Spleen (tissue), 11 donors: ENCODE measurements at regions not wholly inside any gene's neighbourhood (a gene's known extent, or its start where the extent isn't known, plus 50 kb on each side); places are given as distances from the start of the nearest gene placed in this dataset.

Experiments
- DNase-seq: peaks from one replicate; pipeline ENCODE4 v3.0.0-alpha.2; 2020
- H3K27ac ChIP-seq, 8 donors: fragments of 200-600 bp; sonication (generic) in 7 of 8; 1 replicate in 4 of 8; 2 replicates in 4 of 8; pipeline versions ENCODE4 v1.5.0 to v1.8.0; 2016 to 2021; ENCODE audit warnings: inconsistent platforms in 4 of 8, mild to moderate bottlenecking in 4 of 8, moderate library complexity in 1 of 8
- H3K27me3 ChIP-seq, 7 donors: fragments of 200-600 bp; sonication (generic) in 6 of 7; replicated peaks in 1 of 7; 1 replicate in 4 of 7; 2 replicates in 3 of 7; pipeline versions ENCODE4 v1.5.0 to v1.8.0; 2016 to 2021; ENCODE audit warnings: inconsistent platforms in 3 of 7, mild to moderate bottlenecking in 1 of 7
- H3K36me3 ChIP-seq, 6 donors: fragments of 200-600 bp; sonication (generic) in 5 of 6; 1 replicate in 4 of 6; 2 replicates in 2 of 6; pipeline versions ENCODE4 v1.5.0 to v1.8.0; 2016 to 2021; ENCODE audit warnings: inconsistent platforms in 2 of 6
- H3K4me1 ChIP-seq, 6 donors: fragments of 200-600 bp; sonication (generic) in 5 of 6; 1 replicate in 3 of 6; 2 replicates in 3 of 6; pipeline versions ENCODE4 v1.5.0 to v1.8.0; 2016 to 2021; ENCODE audit warnings: inconsistent platforms in 3 of 6
- H3K4me3 ChIP-seq, 8 donors: fragments of 200-600 bp; sonication (generic) in 7 of 8; 1 replicate in 4 of 8; 2 replicates in 4 of 8; pipeline versions ENCODE4 v1.5.0 to v1.8.0; 2016 to 2021; ENCODE audit warnings: inconsistent platforms in 4 of 8, mild to moderate bottlenecking in 4 of 8, moderate library complexity in 2 of 8
- H3K9me3 ChIP-seq, 8 donors: fragments of 200-600 bp; sonication (generic) in 7 of 8; 1 replicate in 4 of 8; 2 replicates in 4 of 8; pipeline versions ENCODE4 v1.5.0 to v1.8.0; 2016 to 2021; ENCODE audit warnings: inconsistent platforms in 4 of 8
- CTCF ChIP-seq, 11 experiments: fragments of 200-600 bp in 7 of 11; fragments of 450-650 bp in 4 of 11; sonication (generic) in 4 of 11; IDR thresholded peaks in 8 of 11; conservative IDR thresholded peaks in 3 of 11; 1 replicate in 7 of 11; 2 replicates in 4 of 11; pipeline versions ENCODE4 v1.4.0 to v1.8.0; 2016 to 2021; ENCODE audit warnings: antibody characterized with exemption in 11 of 11, inconsistent platforms in 4 of 11, mild to moderate bottlenecking in 1 of 11
- POLR2A ChIP-seq, 3 donors: fragments of 450-650 bp; IDR thresholded peaks; one replicate each; pipeline ENCODE4 v1.5.1; 2017; ENCODE audit warnings: antibody characterized with exemption in 3 of 3, mild to moderate bottlenecking in 1 of 3
- POLR2AphosphoS5 ChIP-seq, 3 donors: sonication (generic); formaldehyde crosslinking; IDR thresholded peaks; one replicate each; pipeline ENCODE4 v1.5.1; 2017; ENCODE audit warnings: antibody characterized with exemption in 3 of 3
- WGBS, 5 donors: extraction: QIAGEN DNeasy Blood & Tissue Kit in 3 of 5; methylation state at CpG; one replicate each; pipeline versions ENCODE4 v1.1.5 to v1.1.7; 2013 to 2018; 5-methylcytosine and 5-hydroxymethylcytosine counted together
- intact Hi-C: fragments of 100-400 bp; cut with DNase I; formaldehyde crosslinking; loops from one replicate; pipeline ENCODE4 v1.15.0; 2023; ENCODE audit warnings: low total_unique reads
- donor health status: healthy with polysubstance abuse.
- donor health status: DM: no; HTN: no; CAD: no; lungs with moderate emphysema.
- donor health status: DM: no; HTN: no; CAD: no.
- donor health status: Bipolar disorder and iron deficiency.
- donor health status: healthy.
- donor health status: DM: no; HTN: no; CAD: no.
- donor health status: DM: yes; HTN: yes; CAD: no.

- H3K4me3 ChIP-seq = no peak overlapping the region
- 68 to 90% (median 78%) methylated on average over 2 of the region's 2 CpGs for WGBS, 5 donors
- intact Hi-C loops = no loop called here
- TF ChIP-seq CTCF (IDR thresholded peaks at IDR 0.05 in 8 of 11, conservative IDR thresholded peaks at IDR 0.05 in 3 of 11) (no peak), POLR2AphosphoS5 (IDR thresholded peaks at IDR 0.05) (no peak), POLR2A (IDR thresholded peaks at IDR 0.05) (no peak)
- DNase-seq = no peak
- H3K4me1 ChIP-seq = no peaks in the 10 kb centered on the region
- no peaks in the 10 kb centered on the region for H3K36me3 ChIP-seq
- H3K27me3 ChIP-seq = no peaks in the 10 kb centered on the region
- H3K9me3 ChIP-seq = peaks cover 0 to 3% (median 0%) of the 10 kb centered on the region in 8 donors
- no peak overlapping the region for H3K27ac ChIP-seq
These were observed 386.3 kb upstream of the TBX3 start for GRCh38 chr12:115070313-115070712.

GRCh38 chr12:115064296-115064695 is 380.3 kb upstream of the TBX3 start:
- Histone ChIP-seq H3K27me3 (no peaks in the 10 kb centered on the region), H3K27ac (no peak overlapping the region), H3K36me3 (no peaks in the 10 kb centered on the region), H3K4me1 (no peaks in the 10 kb centered on the region), H3K4me3 (no peak overlapping the region), H3K9me3 (no peaks in the 10 kb centered on the region)
- 86 to 97% (median 91%) methylated on average over 2 of the region's 2 CpGs for WGBS, 5 donors
- intact Hi-C loops = no loop called here
- no peak for TF ChIP-seq POLR2A (IDR thresholded peaks at IDR 0.05)
- TF ChIP-seq CTCF (IDR thresholded peaks at IDR 0.05 in 8 of 11, conservative IDR thresholded peaks at IDR 0.05 in 3 of 11) = no peak
- TF ChIP-seq POLR2AphosphoS5 (IDR thresholded peaks at IDR 0.05) = no peak
- no peak for DNase-seq

- no peak overlapping the region for H3K27ac ChIP-seq
- H3K36me3 ChIP-seq = no peaks in the 10 kb centered on the region
- H3K27me3 ChIP-seq = no peaks in the 10 kb centered on the region
- H3K4me3 ChIP-seq = no peak overlapping the region
- H3K4me1 ChIP-seq = no peaks in the 10 kb centered on the region
- no peaks in the 10 kb centered on the region for H3K9me3 ChIP-seq
- WGBS, 5 donors = 70 to 81% (median 77%) methylated on average over 5 of the region's 5 CpGs
- TF ChIP-seq CTCF (IDR thresholded peaks at IDR 0.05 in 8 of 11, conservative IDR thresholded peaks at IDR 0.05 in 3 of 11) (no peak), POLR2A (IDR thresholded peaks at IDR 0.05) (no peak), POLR2AphosphoS5 (IDR thresholded peaks at IDR 0.05) (no peak)
- DNase-seq = no peak
- intact Hi-C loops = no loop called here
These were observed 378.8 kb upstream of the TBX3 start for GRCh38 chr12:115062741-115063140.

- no peak for TF ChIP-seq POLR2A (IDR thresholded peaks at IDR 0.05)
- TF ChIP-seq CTCF (IDR thresholded peaks at IDR 0.05 in 8 of 11, conservative IDR thresholded peaks at IDR 0.05 in 3 of 11) = no peak
- no peak for TF ChIP-seq POLR2AphosphoS5 (IDR thresholded peaks at IDR 0.05)
- Histone ChIP-seq H3K4me1 (no peaks in the 10 kb centered on the region), H3K4me3 (no peak overlapping the region), H3K9me3 (no peaks in the 10 kb centered on the region), H3K27ac (no peak overlapping the region), H3K27me3 (no peaks in the 10 kb centered on the region), H3K36me3 (no peaks in the 10 kb centered on the region)
- intact Hi-C loops = no loop called here
- no peak for DNase-seq
- WGBS, 5 donors = 69 to 76% (median 74%) methylated on average over 6 of the region's 6 CpGs
These were observed 376.6 kb upstream of the TBX3 start for GRCh38 chr12:115060477-115061168.
